AG04450 (cell line): ENCODE measurements at regions not wholly inside any gene's neighbourhood (a gene's known extent, or its start where the extent isn't known, plus 50 kb on each side); places are given as distances from the start of the nearest gene placed in this dataset.
A peak's percentile ranks its signal among the peaks of the same experiment; 100 is the strongest.
"Not testable (repeated sequence)": the region's sequence is repeated elsewhere in the genome, so short reads cannot be mapped to it uniquely, and the experiment has no call there.

Experiments used
- CTCF ChIA-PET: fragments of 300-600, 350-600 bp; formaldehyde crosslinking; extraction: SDS; loops from one replicate; lab custom pipeline; 2022; ENCODE audit warnings: antibody characterized with exemption, inconsistent platforms; lab: Charles Lee
- POLR2A ChIA-PET: fragments of 350-600 bp; formaldehyde crosslinking; extraction: SDS; loops from one replicate; lab custom pipeline; 2021; ENCODE audit warnings: antibody characterized with exemption, inconsistent platforms; lab: Yijun Ruan, JAX
- DNase-seq: peaks from one replicate; pipeline ENCODE4 v3.0.0-alpha.2; 2011; ENCODE audit warnings: low read depth, low spot score
- H3K27ac ChIP-seq: one replicate; pipeline ENCODE4 v1.5.1; 2012; ENCODE audit warnings: low read depth, low read length, control low read depth
- H3K27me3 ChIP-seq: one replicate; pipeline ENCODE4 v1.6.0; 2012; ENCODE audit warnings: low read length; ENCODE audit not compliant: control insufficient read depth, insufficient read depth
- H3K4me3 ChIP-seq: 2 replicates; pipeline ENCODE4 v1.5.1; 2011; ENCODE audit warnings: mild to moderate bottlenecking, low read depth, low read length, control low read depth
- H3K9me3 ChIP-seq: 2 replicates; pipeline ENCODE4 v1.5.1; 2012; ENCODE audit warnings: low read length; ENCODE audit not compliant: control insufficient read depth, insufficient read depth
- CTCF ChIP-seq: IDR thresholded peaks from 2 replicates; pipeline ENCODE4 v1.5.1; 2011; ENCODE audit warnings: low read depth, low read length, control low read depth, inconsistent platforms

GRCh38 chr5:79888643-79889042 is 102.4 kb downstream of the MTX3 start:
- no peaks in the 10 kb centered on the region for H3K9me3 ChIP-seq
- H3K4me3 ChIP-seq = no peak overlapping the region
- no peak overlapping the region for H3K27ac ChIP-seq
- ChIA-PET POLR2A (no interaction called here), CTCF (no interaction called here)
- TF ChIP-seq CTCF = no peak
- peaks cover 6% of the 10 kb centered on the region for H3K27me3 ChIP-seq
- DNase-seq = no peak

- TF ChIP-seq CTCF = no peak
- Histone ChIP-seq H3K27me3 (peaks cover 6% of the 10 kb centered on the region), H3K4me3 (no peak overlapping the region), H3K9me3 (no peaks in the 10 kb centered on the region), H3K27ac (no peak overlapping the region)
- no peak for DNase-seq
- POLR2A ChIA-PET = no interaction called here
- CTCF ChIA-PET = no interaction called here
Observed at GRCh38 chr5:79886925-79887655, 104.0 kb downstream of the MTX3 start.

GRCh38 chr5:79886456-79886855 is 104.6 kb downstream of the MTX3 start:
- no peaks in the 10 kb centered on the region for H3K9me3 ChIP-seq
- H3K27me3 ChIP-seq = peaks cover 6% of the 10 kb centered on the region
- no peak for DNase-seq
- POLR2A ChIA-PET = no interaction called here
- no peak overlapping the region for H3K4me3 ChIP-seq
- CTCF ChIA-PET = no interaction called here
- no peak for TF ChIP-seq CTCF
- no peak overlapping the region for H3K27ac ChIP-seq

- H3K27ac ChIP-seq, DNase-seq, H3K4me3 ChIP-seq, POLR2A ChIA-PET, H3K27me3 ChIP-seq, H3K9me3 ChIP-seq, CTCF ChIA-PET: not testable (repeated sequence)
Observed at GRCh38 chr5:79879880-79880279, 111.2 kb downstream of the MTX3 start.

- POLR2A ChIA-PET = no interaction called here
Observed at GRCh38 chr5:79878721-79879336, 112.2 kb downstream of the MTX3 start.

More at GRCh38 chr5:79878721-79879336, 112.2 kb downstream of the MTX3 start:
- Histone ChIP-seq H3K9me3 (no peaks in the 10 kb centered on the region), H3K27ac (no peak overlapping the region), H3K27me3 (peaks cover 2% of the 10 kb centered on the region), H3K4me3 (no peak overlapping the region)
- peak; percentile 46 for TF ChIP-seq CTCF
- DNase-seq = no peak
- CTCF ChIA-PET = interaction anchor here (0.7 to 2.0 kb wide), 5 partner anchors 21 to 212 kb away, joined by 3 to 22 read pairs (median 3); no protein-coding TSS in a partner anchor
